Liver (tissue), 8 donors: ENCODE measurements at regions not wholly inside any gene's neighbourhood (a gene's known extent, or its start where the extent isn't known, plus 50 kb on each side); places are given as distances from the start of the nearest gene placed in this dataset.

Experiments
- DNase-seq: peaks from one replicate; pipeline ENCODE4 v3.0.0-alpha.2; 2017; ENCODE audit warnings: low spot score
- H3K27ac ChIP-seq, 2 donors: one replicate each; pipeline ENCODE4 v1.7.0; 2013; ENCODE audit warnings: inconsistent platforms in 2 of 2, low read length in 2 of 2, control low read depth in 1 of 2, low read depth in 1 of 2, mild to moderate bottlenecking in 1 of 2
- H3K27me3 ChIP-seq, 4 donors: one replicate each; pipeline versions ENCODE4 v1.6.1 to v1.7.0; 2013; ENCODE audit warnings: low read length in 3 of 4, inconsistent platforms in 1 of 4, mild to moderate bottlenecking in 1 of 4, moderate library complexity in 1 of 4; ENCODE audit not compliant: control insufficient read depth in 4 of 4, insufficient read depth in 4 of 4
- H3K36me3 ChIP-seq, 4 donors: one replicate each; pipeline versions ENCODE4 v1.6.1 to v1.7.0; 2013; ENCODE audit warnings: low read length in 3 of 4, mild to moderate bottlenecking in 3 of 4, low read depth in 1 of 4, moderate library complexity in 1 of 4; ENCODE audit not compliant: control insufficient read depth in 4 of 4, insufficient read depth in 3 of 4
- H3K4me1 ChIP-seq, 4 donors: one replicate each; pipeline versions ENCODE4 v1.6.1 to v1.7.0; 2013; ENCODE audit warnings: low read length in 3 of 4, mild to moderate bottlenecking in 3 of 4, moderate library complexity in 1 of 4; ENCODE audit not compliant: control insufficient read depth in 4 of 4, insufficient read depth in 4 of 4
- H3K4me3 ChIP-seq, 3 donors: one replicate each; pipeline versions ENCODE4 v1.6.1 to v1.7.0; 2013; ENCODE audit warnings: low read length in 3 of 3, control low read depth in 1 of 3, low read depth in 1 of 3, mild to moderate bottlenecking in 1 of 3
- H3K9ac ChIP-seq, 2 donors: one replicate each; pipeline ENCODE4 v1.7.0; 2013; ENCODE audit warnings: low read length in 2 of 2, mild to moderate bottlenecking in 2 of 2, moderate library complexity in 2 of 2, control low read depth in 1 of 2, low read depth in 1 of 2
- H3K9me3 ChIP-seq, 4 donors: one replicate each; pipeline versions ENCODE4 v1.6.1 to v1.7.0; 2013; ENCODE audit warnings: low read length in 3 of 4; ENCODE audit not compliant: control insufficient read depth in 4 of 4
- FOXA1 ChIP-seq: IDR thresholded peaks from 2 replicates; pipeline ENCODE4 v1.6.1; 2016; ENCODE audit warnings: antibody characterized with exemption
- FOXA2 ChIP-seq: IDR thresholded peaks from 2 replicates; pipeline ENCODE4 v1.6.1; 2016; ENCODE audit warnings: antibody characterized with exemption
- GABPA ChIP-seq, 2 donors: IDR thresholded peaks in 1 of 2; conservative IDR thresholded peaks in 1 of 2; 2 replicates each; pipeline ENCODE4 v1.6.1; 2016; ENCODE audit warnings: antibody characterized with exemption in 2 of 2, mild to moderate bottlenecking in 1 of 2, moderate library complexity in 1 of 2
- HNF4G ChIP-seq: IDR thresholded peaks from 2 replicates; pipeline ENCODE4 v1.6.1; 2016; ENCODE audit warnings: antibody characterized with exemption
- JUND ChIP-seq, 2 donors: IDR thresholded peaks; 2 replicates each; pipeline ENCODE4 v1.6.1; 2016; ENCODE audit warnings: antibody characterized with exemption in 2 of 2
- NR2F2 ChIP-seq: IDR thresholded peaks from 2 replicates; pipeline ENCODE4 v1.6.1; 2016; ENCODE audit warnings: antibody characterized with exemption
- SP1 ChIP-seq: IDR thresholded peaks from 2 replicates; pipeline ENCODE4 v1.6.1; 2018; ENCODE audit warnings: antibody characterized with exemption, mild to moderate bottlenecking
- YY1 ChIP-seq: IDR thresholded peaks from 2 replicates; pipeline ENCODE4 v1.6.1; 2016; ENCODE audit warnings: antibody characterized with exemption, mild to moderate bottlenecking
- WGBS: extraction: QIAGEN DNeasy Blood & Tissue Kit; methylation state at CpG from one replicate; pipeline ENCODE4 v1.1.7; 2013; 5-methylcytosine and 5-hydroxymethylcytosine counted together
- TF ChIP-seq, protein P1 (sequence below): fragments of 150-350 bp; IDR thresholded peaks from 2 replicates; pipeline ENCODE4 v1.5.1; 2017; ENCODE audit warnings: improper control_type of control experiment, low read depth, low read length; ENCODE audit not compliant: missing input control
- TF ChIP-seq, protein P2 (sequence below): IDR thresholded peaks from 2 replicates; pipeline ENCODE4 v1.6.1; 2016; ENCODE audit warnings: antibody characterized with exemption, mild to moderate bottlenecking
- TF ChIP-seq, protein P3 (sequence below): IDR thresholded peaks from 2 replicates; pipeline ENCODE4 v1.6.1; 2016; ENCODE audit warnings: antibody characterized with exemption
- TF ChIP-seq, protein P4 (sequence below): IDR thresholded peaks from 2 replicates; pipeline ENCODE4 v1.6.1; 2016; ENCODE audit warnings: antibody characterized with exemption
- TF ChIP-seq, protein P5 (sequence below): IDR thresholded peaks from 2 replicates; pipeline ENCODE4 v1.6.1; 2016; ENCODE audit warnings: antibody characterized with exemption
- donor health status: healthy.
- donor health status: healthy.
- donor health status: healthy.
- donor health status: healthy.
- donor health status: healthy.

DNA sequence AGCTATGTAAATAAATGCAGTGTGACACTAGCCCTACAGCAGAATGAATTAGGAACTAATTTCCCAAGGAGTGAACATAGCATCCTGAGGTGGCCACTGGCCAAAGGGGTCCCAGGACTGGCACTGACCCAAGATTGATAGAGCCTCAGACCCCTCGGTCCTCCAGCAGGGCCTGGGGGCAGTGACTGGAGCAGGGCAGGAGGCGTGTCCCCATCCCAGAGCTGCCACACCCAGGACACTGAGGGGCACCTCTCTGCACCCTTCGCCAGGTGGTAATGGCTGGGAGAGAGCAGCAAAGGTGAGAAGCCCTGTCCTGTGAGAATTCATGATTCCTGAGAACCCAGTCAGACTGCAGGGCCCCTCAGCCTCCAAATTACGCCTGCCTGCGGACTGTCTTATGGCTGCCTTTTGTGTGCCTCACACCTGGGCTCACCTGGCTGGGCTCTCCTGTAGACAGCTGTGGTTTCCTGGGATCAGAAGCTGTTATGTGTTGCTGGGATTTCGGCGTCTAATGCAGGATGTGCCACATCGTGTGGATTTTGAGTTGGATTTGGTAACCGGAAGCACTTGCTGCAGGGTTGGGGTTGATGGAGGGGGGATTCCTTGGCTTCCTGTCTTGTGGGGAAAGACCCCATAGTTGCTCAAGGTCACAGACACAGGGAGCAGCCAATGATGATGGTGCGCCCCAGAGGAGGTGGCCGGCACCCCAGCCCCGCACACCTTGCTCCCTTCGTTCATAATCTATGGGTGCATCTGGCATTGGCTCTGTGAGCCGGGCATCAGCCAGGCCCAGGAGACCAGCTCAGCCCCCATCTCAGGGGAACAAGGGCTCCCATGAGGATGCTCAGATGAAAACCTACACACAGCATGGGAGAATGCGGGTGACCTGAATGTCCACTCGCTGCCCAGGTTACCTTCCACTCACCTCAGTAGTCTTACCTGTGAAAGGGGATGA lies 582.9 kb downstream of the BRD1 start:
- H3K9ac ChIP-seq: no peak overlapping the region
- peak; percentile 17 for DNase-seq
- H3K36me3 ChIP-seq: no peaks in the 10 kb centered on the region
- TF ChIP-seq, protein P1, sequence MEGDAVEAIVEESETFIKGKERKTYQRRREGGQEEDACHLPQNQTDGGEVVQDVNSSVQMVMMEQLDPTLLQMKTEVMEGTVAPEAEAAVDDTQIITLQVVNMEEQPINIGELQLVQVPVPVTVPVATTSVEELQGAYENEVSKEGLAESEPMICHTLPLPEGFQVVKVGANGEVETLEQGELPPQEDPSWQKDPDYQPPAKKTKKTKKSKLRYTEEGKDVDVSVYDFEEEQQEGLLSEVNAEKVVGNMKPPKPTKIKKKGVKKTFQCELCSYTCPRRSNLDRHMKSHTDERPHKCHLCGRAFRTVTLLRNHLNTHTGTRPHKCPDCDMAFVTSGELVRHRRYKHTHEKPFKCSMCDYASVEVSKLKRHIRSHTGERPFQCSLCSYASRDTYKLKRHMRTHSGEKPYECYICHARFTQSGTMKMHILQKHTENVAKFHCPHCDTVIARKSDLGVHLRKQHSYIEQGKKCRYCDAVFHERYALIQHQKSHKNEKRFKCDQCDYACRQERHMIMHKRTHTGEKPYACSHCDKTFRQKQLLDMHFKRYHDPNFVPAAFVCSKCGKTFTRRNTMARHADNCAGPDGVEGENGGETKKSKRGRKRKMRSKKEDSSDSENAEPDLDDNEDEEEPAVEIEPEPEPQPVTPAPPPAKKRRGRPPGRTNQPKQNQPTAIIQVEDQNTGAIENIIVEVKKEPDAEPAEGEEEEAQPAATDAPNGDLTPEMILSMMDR: no peak
- TF ChIP-seq NR2F2 (no peak), JUND (IDR thresholded peaks at IDR 0.05) (no peak), SP1 (no peak), HNF4G (no peak), FOXA1 (no peak), FOXA2 (no peak), GABPA (IDR thresholded peaks at IDR 0.05 in 1 of 2, conservative IDR thresholded peaks at IDR 0.05 in 1 of 2) (no peak), YY1 (no peak)
- TF ChIP-seq, protein P2, sequence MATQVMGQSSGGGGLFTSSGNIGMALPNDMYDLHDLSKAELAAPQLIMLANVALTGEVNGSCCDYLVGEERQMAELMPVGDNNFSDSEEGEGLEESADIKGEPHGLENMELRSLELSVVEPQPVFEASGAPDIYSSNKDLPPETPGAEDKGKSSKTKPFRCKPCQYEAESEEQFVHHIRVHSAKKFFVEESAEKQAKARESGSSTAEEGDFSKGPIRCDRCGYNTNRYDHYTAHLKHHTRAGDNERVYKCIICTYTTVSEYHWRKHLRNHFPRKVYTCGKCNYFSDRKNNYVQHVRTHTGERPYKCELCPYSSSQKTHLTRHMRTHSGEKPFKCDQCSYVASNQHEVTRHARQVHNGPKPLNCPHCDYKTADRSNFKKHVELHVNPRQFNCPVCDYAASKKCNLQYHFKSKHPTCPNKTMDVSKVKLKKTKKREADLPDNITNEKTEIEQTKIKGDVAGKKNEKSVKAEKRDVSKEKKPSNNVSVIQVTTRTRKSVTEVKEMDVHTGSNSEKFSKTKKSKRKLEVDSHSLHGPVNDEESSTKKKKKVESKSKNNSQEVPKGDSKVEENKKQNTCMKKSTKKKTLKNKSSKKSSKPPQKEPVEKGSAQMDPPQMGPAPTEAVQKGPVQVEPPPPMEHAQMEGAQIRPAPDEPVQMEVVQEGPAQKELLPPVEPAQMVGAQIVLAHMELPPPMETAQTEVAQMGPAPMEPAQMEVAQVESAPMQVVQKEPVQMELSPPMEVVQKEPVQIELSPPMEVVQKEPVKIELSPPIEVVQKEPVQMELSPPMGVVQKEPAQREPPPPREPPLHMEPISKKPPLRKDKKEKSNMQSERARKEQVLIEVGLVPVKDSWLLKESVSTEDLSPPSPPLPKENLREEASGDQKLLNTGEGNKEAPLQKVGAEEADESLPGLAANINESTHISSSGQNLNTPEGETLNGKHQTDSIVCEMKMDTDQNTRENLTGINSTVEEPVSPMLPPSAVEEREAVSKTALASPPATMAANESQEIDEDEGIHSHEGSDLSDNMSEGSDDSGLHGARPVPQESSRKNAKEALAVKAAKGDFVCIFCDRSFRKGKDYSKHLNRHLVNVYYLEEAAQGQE: no peak
- TF ChIP-seq, protein P3, sequence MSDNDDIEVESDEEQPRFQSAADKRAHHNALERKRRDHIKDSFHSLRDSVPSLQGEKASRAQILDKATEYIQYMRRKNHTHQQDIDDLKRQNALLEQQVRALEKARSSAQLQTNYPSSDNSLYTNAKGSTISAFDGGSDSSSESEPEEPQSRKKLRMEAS: no peak
- TF ChIP-seq, protein P4, sequence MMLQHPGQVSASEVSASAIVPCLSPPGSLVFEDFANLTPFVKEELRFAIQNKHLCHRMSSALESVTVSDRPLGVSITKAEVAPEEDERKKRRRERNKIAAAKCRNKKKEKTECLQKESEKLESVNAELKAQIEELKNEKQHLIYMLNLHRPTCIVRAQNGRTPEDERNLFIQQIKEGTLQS: no peak
- TF ChIP-seq, protein P5, sequence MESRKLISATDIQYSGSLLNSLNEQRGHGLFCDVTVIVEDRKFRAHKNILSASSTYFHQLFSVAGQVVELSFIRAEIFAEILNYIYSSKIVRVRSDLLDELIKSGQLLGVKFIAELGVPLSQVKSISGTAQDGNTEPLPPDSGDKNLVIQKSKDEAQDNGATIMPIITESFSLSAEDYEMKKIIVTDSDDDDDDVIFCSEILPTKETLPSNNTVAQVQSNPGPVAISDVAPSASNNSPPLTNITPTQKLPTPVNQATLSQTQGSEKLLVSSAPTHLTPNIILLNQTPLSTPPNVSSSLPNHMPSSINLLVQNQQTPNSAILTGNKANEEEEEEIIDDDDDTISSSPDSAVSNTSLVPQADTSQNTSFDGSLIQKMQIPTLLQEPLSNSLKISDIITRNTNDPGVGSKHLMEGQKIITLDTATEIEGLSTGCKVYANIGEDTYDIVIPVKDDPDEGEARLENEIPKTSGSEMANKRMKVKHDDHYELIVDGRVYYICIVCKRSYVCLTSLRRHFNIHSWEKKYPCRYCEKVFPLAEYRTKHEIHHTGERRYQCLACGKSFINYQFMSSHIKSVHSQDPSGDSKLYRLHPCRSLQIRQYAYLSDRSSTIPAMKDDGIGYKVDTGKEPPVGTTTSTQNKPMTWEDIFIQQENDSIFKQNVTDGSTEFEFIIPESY: no peak
- no peak overlapping the region for H3K27ac ChIP-seq
- no peaks in the 10 kb centered on the region for H3K9me3 ChIP-seq
- no peaks in the 10 kb centered on the region for H3K27me3 ChIP-seq
- no peak overlapping the region for H3K4me3 ChIP-seq
- H3K4me1 ChIP-seq: no peaks in the 10 kb centered on the region
- WGBS: 85% methylated on average over 16 of the region's 16 CpGs

DNA sequence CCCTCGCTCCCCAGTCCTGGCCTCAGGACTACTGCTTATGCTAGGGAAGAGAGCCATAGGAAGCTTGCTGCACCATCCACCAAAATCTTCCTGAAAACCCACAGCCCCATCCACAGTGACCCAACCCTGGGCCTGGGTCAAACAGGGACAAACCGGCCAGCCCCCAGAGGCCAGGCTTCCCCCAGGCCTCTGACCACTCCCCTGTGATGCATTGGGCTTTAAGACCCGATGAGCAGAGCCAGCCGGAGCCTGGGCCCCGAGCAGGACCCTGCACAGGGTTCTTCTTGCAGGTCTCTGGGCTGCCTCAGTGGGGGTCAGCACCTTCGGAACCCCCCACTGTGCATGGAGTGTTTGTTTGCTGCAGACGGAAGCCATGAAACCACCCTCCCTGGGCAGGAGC lies 583.7 kb downstream of the BRD1 start:
- H3K27ac ChIP-seq: no peak overlapping the region
- 84% methylated on average over 7 of the region's 7 CpGs for WGBS
- H3K4me3 ChIP-seq: no peak overlapping the region
- no peaks in the 10 kb centered on the region for H3K9me3 ChIP-seq
- no peak overlapping the region for H3K9ac ChIP-seq
- DNase-seq: peak; percentile 19
- H3K4me1 ChIP-seq: no peaks in the 10 kb centered on the region
- no peaks in the 10 kb centered on the region for H3K27me3 ChIP-seq
- H3K36me3 ChIP-seq: no peaks in the 10 kb centered on the region
- TF ChIP-seq FOXA1: no peak
